Mesenchymal stem cell (in vitro differentiated cells and primary cell): ENCODE measurements at regions not wholly inside any gene's neighbourhood (a gene's known extent, or its start where the extent isn't known, plus 50 kb on each side); places are given as distances from the start of the nearest gene placed in this dataset.
"Not testable (repeated sequence)": the region's sequence is repeated elsewhere in the genome, so short reads cannot be mapped to it uniquely, and the experiment has no call there.

Experiments used
- DNase-seq: peaks from one replicate; pipeline ENCODE4 v3.0.0-alpha.2; 2013
- H2AFZ ChIP-seq: one replicate; pipeline ENCODE4 v1.6.1; 2013; ENCODE audit warnings: low read depth, mild to moderate bottlenecking, control low read depth, inconsistent platforms, low read length, moderate library complexity
- H2AK5ac ChIP-seq: 2 replicates; pipeline ENCODE4 v1.6.1; 2013; ENCODE audit warnings: low read length, moderate library complexity, mild to moderate bottlenecking, inconsistent platforms; ENCODE audit not compliant: severe bottlenecking
- H2BK120ac ChIP-seq: one replicate; pipeline ENCODE4 v1.6.1; 2013; ENCODE audit warnings: low read depth, mild to moderate bottlenecking, inconsistent platforms, low read length, moderate library complexity
- H2BK12ac ChIP-seq, 2 experiments: one replicate each; pipeline ENCODE4 v1.6.1; 2013; ENCODE audit warnings: inconsistent platforms in 2 of 2, low read length in 2 of 2, mild to moderate bottlenecking in 2 of 2, moderate library complexity in 2 of 2, control low read depth in 1 of 2
- H2BK15ac ChIP-seq: one replicate; pipeline ENCODE4 v1.6.1; 2013; ENCODE audit warnings: mild to moderate bottlenecking, low read depth, inconsistent platforms; ENCODE audit not compliant: poor library complexity, severe bottlenecking
- H2BK5ac ChIP-seq: 2 replicates; pipeline ENCODE4 v1.6.1; 2013; ENCODE audit warnings: low read depth, mild to moderate bottlenecking, low read length, control low read depth, inconsistent platforms; ENCODE audit not compliant: poor library complexity, severe bottlenecking
- H3K14ac ChIP-seq, 2 experiments: one replicate each; pipeline ENCODE4 v1.6.1; 2013; ENCODE audit warnings: inconsistent platforms in 2 of 2, low read length in 2 of 2, control low read depth in 1 of 2, mild to moderate bottlenecking in 1 of 2, moderate library complexity in 1 of 2
- H3K18ac ChIP-seq, 2 experiments: one replicate each; pipeline ENCODE4 v1.6.1; 2013; ENCODE audit warnings: inconsistent platforms in 2 of 2, low read length in 2 of 2, control low read depth in 1 of 2, low read depth in 1 of 2, mild to moderate bottlenecking in 1 of 2
- H3K23ac ChIP-seq, 2 experiments: one replicate each; pipeline ENCODE4 v1.6.1; 2013; ENCODE audit warnings: inconsistent platforms in 2 of 2, low read length in 2 of 2, mild to moderate bottlenecking in 2 of 2, moderate library complexity in 2 of 2, control low read depth in 1 of 2
- H3K27ac ChIP-seq: 2 replicates; pipeline ENCODE4 v1.5.1; 2013; ENCODE audit warnings: mild to moderate bottlenecking, moderate library complexity, low read length, control low read depth, inconsistent platforms; ENCODE audit not compliant: poor library complexity, severe bottlenecking
- H3K27me3 ChIP-seq, 2 experiments: 2 replicates each; pipeline versions ENCODE4 v1.6.1 to v1.7.0; 2013; ENCODE audit warnings: low read length in 2 of 2, mild to moderate bottlenecking in 2 of 2, moderate library complexity in 2 of 2, control low read depth in 1 of 2, inconsistent platforms in 1 of 2; ENCODE audit not compliant: control insufficient read depth in 1 of 2, insufficient read depth in 1 of 2
- H3K36me3 ChIP-seq, 2 experiments: 2 replicates each; pipeline versions ENCODE4 v1.6.1 to v1.7.0; 2013; ENCODE audit warnings: low read length in 2 of 2, control low read depth in 1 of 2, inconsistent platforms in 1 of 2, low read depth in 1 of 2, mild to moderate bottlenecking in 1 of 2; ENCODE audit not compliant: insufficient read depth in 2 of 2, control insufficient read depth in 1 of 2
- H3K4ac ChIP-seq, 2 experiments: one replicate each; pipeline ENCODE4 v1.6.1; 2013; ENCODE audit warnings: inconsistent platforms in 2 of 2, low read length in 2 of 2, mild to moderate bottlenecking in 2 of 2, moderate library complexity in 2 of 2, control low read depth in 1 of 2, low read depth in 1 of 2
- H3K4me1 ChIP-seq: 2 replicates; pipeline ENCODE4 v1.6.1; 2013; ENCODE audit warnings: low read depth, low read length, control low read depth; ENCODE audit not compliant: control insufficient read depth, insufficient read depth
- H3K4me2 ChIP-seq: 2 replicates; pipeline ENCODE4 v1.6.1; 2013; ENCODE audit warnings: low read length, mild to moderate bottlenecking, inconsistent platforms; ENCODE audit not compliant: poor library complexity, severe bottlenecking
- H3K4me3 ChIP-seq, 2 experiments: 2 replicates each; pipeline versions ENCODE4 v1.5.1 to v1.7.0; 2013; ENCODE audit warnings: low read length in 2 of 2, mild to moderate bottlenecking in 2 of 2, control low read depth in 1 of 2, low read depth in 1 of 2; ENCODE audit not compliant: insufficient read depth in 1 of 2
- H3K79me1 ChIP-seq: replicated peaks from 2 replicates; pipeline ENCODE4 v1.6.1; 2013; ENCODE audit warnings: mild to moderate bottlenecking, control low read depth, low read length, inconsistent platforms; ENCODE audit not compliant: poor library complexity, severe bottlenecking
- H3K9ac ChIP-seq: 2 replicates; pipeline ENCODE4 v1.7.0; 2013; ENCODE audit warnings: mild to moderate bottlenecking, low read length, moderate library complexity
- H3K9me3 ChIP-seq: 2 replicates; pipeline ENCODE4 v1.7.0; 2013; ENCODE audit warnings: mild to moderate bottlenecking, low read length; ENCODE audit not compliant: control insufficient read depth
- H4K8ac ChIP-seq: one replicate; pipeline ENCODE4 v1.6.1; 2013; ENCODE audit warnings: inconsistent platforms, mild to moderate bottlenecking, low read length, moderate library complexity
- H4K91ac ChIP-seq: one replicate; pipeline ENCODE4 v1.6.1; 2013; ENCODE audit warnings: mild to moderate bottlenecking, low read length, inconsistent platforms
- WGBS: methylation state at CpG from one replicate; pipeline ENCODE4 v1.1.7; 2013; ENCODE audit warnings: mixed read lengths; 5-methylcytosine and 5-hydroxymethylcytosine counted together

DNA sequence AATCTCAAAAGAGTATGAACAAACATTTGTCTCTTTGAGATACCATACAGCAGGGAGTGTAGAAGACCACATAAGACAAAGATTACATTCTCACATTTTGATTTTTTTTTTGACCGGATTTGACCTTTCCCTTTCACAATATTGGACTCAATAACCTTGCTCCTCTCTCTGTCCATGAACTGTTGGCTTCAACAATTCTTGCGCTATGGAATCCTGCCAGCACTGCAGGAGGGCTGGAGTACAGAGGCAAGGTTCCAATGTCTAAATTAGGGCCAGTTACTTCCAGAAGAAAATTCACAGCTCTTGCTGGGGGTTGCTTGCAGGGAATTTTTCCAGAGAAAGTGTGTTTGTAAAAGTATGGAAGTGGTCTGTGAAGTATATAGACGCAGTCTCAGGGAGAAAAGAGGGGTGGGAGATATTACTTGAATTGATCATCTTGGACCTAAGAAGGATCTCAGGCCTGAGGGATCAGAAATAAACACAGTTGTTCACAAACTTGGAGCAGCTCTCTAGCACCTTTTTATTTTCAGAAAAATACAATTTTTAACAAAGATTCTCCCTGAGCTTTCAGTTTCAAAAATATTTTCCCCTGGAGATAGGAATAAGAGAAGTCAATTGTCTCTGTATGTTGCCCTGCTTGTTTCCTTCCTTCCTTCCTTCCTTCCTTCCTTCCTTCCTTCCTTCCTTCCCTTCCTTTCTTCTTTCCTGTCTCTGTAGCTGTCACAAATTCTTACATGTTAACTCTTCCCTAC is 765.9 kb downstream of the BCKDHB start:
- H2BK12ac ChIP-seq = no peak overlapping the region
- no peaks in the 10 kb centered on the region for H3K27me3 ChIP-seq
- no peak overlapping the region for H3K4me3 ChIP-seq
- no peaks in the 10 kb centered on the region for H3K79me1 ChIP-seq
- no peaks in the 10 kb centered on the region for H3K9me3 ChIP-seq
- H3K27ac ChIP-seq = no peak overlapping the region
- H3K4me1 ChIP-seq = no peaks in the 10 kb centered on the region
- DNase-seq = no peak
- no peak overlapping the region for H3K4me2 ChIP-seq
- H4K8ac ChIP-seq = no peak overlapping the region
- no peak overlapping the region for H2BK5ac ChIP-seq
- H3K9ac ChIP-seq = no peak overlapping the region
- no peak overlapping the region for H4K91ac ChIP-seq
- no peak overlapping the region for H2AFZ ChIP-seq
- WGBS = 93% methylated on average over 3 of the region's 3 CpGs
- H3K14ac ChIP-seq = no peak overlapping the region
- H2AK5ac ChIP-seq = no peak overlapping the region
- H2BK15ac ChIP-seq = no peak overlapping the region
- H3K4ac ChIP-seq = no peak overlapping the region
- no peak overlapping the region for H3K23ac ChIP-seq
- H3K36me3 ChIP-seq = no peaks in the 10 kb centered on the region
- no peak overlapping the region for H3K18ac ChIP-seq
- H2BK120ac ChIP-seq = no peak overlapping the region

- no peak overlapping the region for H3K18ac ChIP-seq
- H3K4ac ChIP-seq = no peak overlapping the region
- 100% methylated on average over 2 of the region's 4 CpGs for WGBS
- H2BK15ac ChIP-seq = no peak overlapping the region
- H3K9ac ChIP-seq = no peak overlapping the region
- H3K4me1 ChIP-seq = no peaks in the 10 kb centered on the region
- H2AK5ac ChIP-seq = no peak overlapping the region
- no peaks in the 10 kb centered on the region for H3K9me3 ChIP-seq
- H3K4me3 ChIP-seq = no peak overlapping the region
- H2BK120ac ChIP-seq = no peak overlapping the region
- H3K27me3 ChIP-seq = no peaks in the 10 kb centered on the region
- H3K14ac ChIP-seq = no peak overlapping the region
- no peak for DNase-seq
- no peak overlapping the region for H2BK12ac ChIP-seq
- H3K36me3 ChIP-seq = no peaks in the 10 kb centered on the region
- H3K4me2 ChIP-seq = no peak overlapping the region
- no peak overlapping the region for H3K23ac ChIP-seq
- H3K79me1 ChIP-seq = no peaks in the 10 kb centered on the region
- H2BK5ac ChIP-seq = no peak overlapping the region
- no peak overlapping the region for H2AFZ ChIP-seq
- H4K8ac ChIP-seq = no peak overlapping the region
- no peak overlapping the region for H4K91ac ChIP-seq
- no peak overlapping the region for H3K27ac ChIP-seq
These were observed 756.3 kb downstream of the BCKDHB start for GRCh38 chr6:80862756-80863155.

DNA sequence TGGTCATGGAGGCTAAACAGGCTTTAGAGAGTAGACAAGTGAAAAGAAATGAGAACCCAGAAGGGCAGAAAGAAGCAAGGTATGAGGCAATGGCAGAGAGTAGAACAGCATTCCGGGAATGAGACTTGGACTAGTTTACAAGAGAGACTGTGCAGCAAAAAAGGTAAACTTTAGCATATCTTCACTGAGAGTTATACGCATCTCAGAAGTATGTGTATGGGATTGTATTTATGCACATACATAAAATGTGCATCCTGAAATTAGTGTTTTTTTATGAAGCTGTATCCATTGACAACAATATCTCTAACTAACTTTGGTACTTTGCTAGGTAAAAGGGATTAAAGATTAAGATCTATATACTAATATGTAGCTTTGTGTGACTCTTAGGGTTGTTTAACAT is 753.6 kb downstream of the BCKDHB start:
- no peak overlapping the region for H2BK5ac ChIP-seq
- no peaks in the 10 kb centered on the region for H3K4me1 ChIP-seq
- no peak overlapping the region for H2AK5ac ChIP-seq
- no peak overlapping the region for H3K4me2 ChIP-seq
- no peak overlapping the region for H3K9ac ChIP-seq
- no peak overlapping the region for H3K4ac ChIP-seq
- H3K9me3 ChIP-seq = peaks cover 3% of the 10 kb centered on the region
- H3K14ac ChIP-seq = no peak overlapping the region
- no peaks in the 10 kb centered on the region for H3K36me3 ChIP-seq
- H3K18ac ChIP-seq = no peak overlapping the region
- H3K23ac ChIP-seq = no peak overlapping the region
- no peak overlapping the region for H4K8ac ChIP-seq
- no peak overlapping the region for H2BK15ac ChIP-seq
- no peak overlapping the region for H3K27ac ChIP-seq
- H3K27me3 ChIP-seq = no peaks in the 10 kb centered on the region
- no peaks in the 10 kb centered on the region for H3K79me1 ChIP-seq
- WGBS = 98% methylated on average over 2 of the region's 2 CpGs
- no peak overlapping the region for H4K91ac ChIP-seq
- no peak overlapping the region for H2BK120ac ChIP-seq
- no peak overlapping the region for H2AFZ ChIP-seq
- no peak overlapping the region for H3K4me3 ChIP-seq
- DNase-seq = no peak
- H2BK12ac ChIP-seq = no peak overlapping the region

DNA sequence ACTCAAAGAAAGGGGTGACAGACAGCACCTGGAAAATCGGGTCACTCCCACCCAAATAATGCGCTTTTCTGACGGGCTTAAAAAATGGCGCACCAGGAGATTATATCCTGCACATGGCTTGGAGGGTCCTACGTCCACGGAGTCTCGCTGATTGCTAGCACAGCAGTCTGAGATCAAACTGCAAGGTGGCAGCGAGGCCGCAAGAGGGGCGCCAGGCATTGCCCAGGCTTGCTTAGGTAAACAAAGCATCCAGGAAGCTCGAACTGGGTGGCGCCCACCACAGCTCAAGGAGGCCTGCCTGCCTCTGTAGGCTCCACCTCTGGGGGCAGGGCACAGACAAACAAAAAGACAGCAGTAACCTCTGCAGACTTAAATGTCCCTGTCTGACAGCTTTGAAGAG is 741.5 kb downstream of the BCKDHB start:
- H2BK120ac ChIP-seq, H2AFZ ChIP-seq, H3K36me3 ChIP-seq, H3K23ac ChIP-seq, H2AK5ac ChIP-seq, H3K4me1 ChIP-seq, H3K9ac ChIP-seq, H2BK15ac ChIP-seq, H3K14ac ChIP-seq, H2BK12ac ChIP-seq, H2BK5ac ChIP-seq, H3K27ac ChIP-seq, H3K4me3 ChIP-seq, H3K18ac ChIP-seq, H4K91ac ChIP-seq, H3K4ac ChIP-seq, H4K8ac ChIP-seq, H3K27me3 ChIP-seq, DNase-seq, H3K4me2 ChIP-seq, H3K79me1 ChIP-seq: not testable (repeated sequence)
- 95% methylated on average over 11 of the region's 12 CpGs for WGBS
- peaks cover 23% of the 10 kb centered on the region for H3K9me3 ChIP-seq
